SU-DHL-6 (cell line): ENCODE measurements at regions not wholly inside any gene's neighbourhood (a gene's known extent, or its start where the extent isn't known, plus 50 kb on each side); places are given as distances from the start of the nearest gene placed in this dataset.

Source experiments
- EZH2phosphoT487 ChIP-seq: fragments of 200-600 bp; sonication (generic), shearing (Covaris generic); conservative IDR thresholded peaks from 2 replicates; pipeline ENCODE4 v1.6.1; 2018; ENCODE audit warnings: mild to moderate bottlenecking, antibody characterized with exemption, low read length, moderate library complexity, mixed read lengths
- TF ChIP-seq, protein P1 (sequence below): fragments of 200-600 bp; sonication (generic); IDR thresholded peaks from one replicate; pipeline ENCODE4 v1.5.1; 2017; ENCODE audit warnings: antibody characterized with exemption, mild to moderate bottlenecking, low read length, moderate library complexity; ENCODE audit not compliant: insufficient read depth, poor library complexity, severe bottlenecking

DNA sequence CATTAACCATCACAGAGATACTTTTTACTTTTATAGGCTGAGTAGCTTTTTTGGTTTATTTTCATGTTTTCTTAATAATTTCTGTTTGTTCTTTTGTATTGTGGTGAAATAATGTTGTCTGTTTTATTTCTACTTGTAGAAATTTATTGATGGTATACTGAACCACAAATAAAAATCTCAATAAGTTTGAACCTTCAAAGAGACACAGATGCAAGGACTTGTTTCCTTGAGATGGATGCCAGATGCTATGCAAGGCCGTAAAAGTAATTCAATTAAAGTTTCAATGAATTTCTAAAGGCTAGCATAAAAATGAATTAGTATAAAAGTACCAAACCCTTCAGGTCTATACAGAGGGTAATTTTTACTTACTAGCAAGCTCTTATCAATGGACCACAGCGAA is 873.5 kb downstream of the TTLL7 start:
- TF ChIP-seq EZH2phosphoT487: no peak
- TF ChIP-seq, protein P1, sequence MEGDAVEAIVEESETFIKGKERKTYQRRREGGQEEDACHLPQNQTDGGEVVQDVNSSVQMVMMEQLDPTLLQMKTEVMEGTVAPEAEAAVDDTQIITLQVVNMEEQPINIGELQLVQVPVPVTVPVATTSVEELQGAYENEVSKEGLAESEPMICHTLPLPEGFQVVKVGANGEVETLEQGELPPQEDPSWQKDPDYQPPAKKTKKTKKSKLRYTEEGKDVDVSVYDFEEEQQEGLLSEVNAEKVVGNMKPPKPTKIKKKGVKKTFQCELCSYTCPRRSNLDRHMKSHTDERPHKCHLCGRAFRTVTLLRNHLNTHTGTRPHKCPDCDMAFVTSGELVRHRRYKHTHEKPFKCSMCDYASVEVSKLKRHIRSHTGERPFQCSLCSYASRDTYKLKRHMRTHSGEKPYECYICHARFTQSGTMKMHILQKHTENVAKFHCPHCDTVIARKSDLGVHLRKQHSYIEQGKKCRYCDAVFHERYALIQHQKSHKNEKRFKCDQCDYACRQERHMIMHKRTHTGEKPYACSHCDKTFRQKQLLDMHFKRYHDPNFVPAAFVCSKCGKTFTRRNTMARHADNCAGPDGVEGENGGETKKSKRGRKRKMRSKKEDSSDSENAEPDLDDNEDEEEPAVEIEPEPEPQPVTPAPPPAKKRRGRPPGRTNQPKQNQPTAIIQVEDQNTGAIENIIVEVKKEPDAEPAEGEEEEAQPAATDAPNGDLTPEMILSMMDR: no peak
